SU-DHL-6 (cell line): ENCODE measurements at regions not wholly inside any gene's neighbourhood (a gene's known extent, or its start where the extent isn't known, plus 50 kb on each side); places are given as distances from the start of the nearest gene placed in this dataset.

Experiments
- H2AFZ ChIP-seq: fragments of 200-600 bp; sonication (generic); 2 replicates; pipeline ENCODE4 v1.6.1; 2014; ENCODE audit warnings: low read depth, mild to moderate bottlenecking, moderate library complexity, mixed read lengths, antibody characterized with exemption, low read length; ENCODE audit not compliant: severe bottlenecking
- H3F3A ChIP-seq: fragments of 200-600 bp; shearing (Covaris generic); 2 replicates; pipeline ENCODE4 v1.6.0; 2016; ENCODE audit warnings: antibody characterized with exemption, mild to moderate bottlenecking; ENCODE audit not compliant: insufficient read depth
- H3K27ac ChIP-seq: fragments of 200-600 bp; sonication (generic); 2 replicates; pipeline ENCODE4 v1.5.1; 2016; ENCODE audit warnings: low read depth, mild to moderate bottlenecking, low read length, moderate library complexity, mixed read lengths
- H3K27me3 ChIP-seq: fragments of 200-600 bp; sonication (generic), shearing (Covaris generic); 2 replicates; pipeline ENCODE4 v1.6.0; 2014; ENCODE audit warnings: mild to moderate bottlenecking, low read length
- H3K36me3 ChIP-seq: fragments of 200-600 bp; sonication (generic); 2 replicates; pipeline ENCODE4 v1.6.1; 2014; ENCODE audit warnings: mild to moderate bottlenecking, low read length, mixed read lengths
- H3K4me2 ChIP-seq: fragments of 300-600, 200-600 bp; shearing (Covaris generic), sonication (generic); 2 replicates; pipeline ENCODE4 v1.6.0; 2014; ENCODE audit warnings: low read length, low read depth, mild to moderate bottlenecking; ENCODE audit not compliant: poor library complexity, severe bottlenecking
- H3K4me3 ChIP-seq: fragments of 200-600 bp; sonication (generic); 2 replicates; pipeline ENCODE4 v1.5.1; 2014; ENCODE audit warnings: antibody characterized with exemption, low read length, mild to moderate bottlenecking, mixed read lengths; ENCODE audit not compliant: insufficient read depth, poor library complexity, severe bottlenecking
- H3K79me2 ChIP-seq: fragments of 200-600 bp; sonication (generic); 2 replicates; pipeline ENCODE4 v1.6.1; 2014; ENCODE audit warnings: mild to moderate bottlenecking, low read length, moderate library complexity; ENCODE audit not compliant: insufficient read depth
- H3K9ac ChIP-seq: fragments of 200-600 bp; sonication (generic); 2 replicates; pipeline ENCODE4 v1.7.0; 2014; ENCODE audit warnings: mild to moderate bottlenecking, low read length
- H3K9me2 ChIP-seq: fragments of 200-600 bp; sonication (generic); replicated peaks from 2 replicates; pipeline ENCODE4 v1.6.1; 2014; ENCODE audit warnings: low read length; ENCODE audit not compliant: insufficient read depth
- H3K9me3 ChIP-seq: fragments of 200-600 bp; sonication (generic); 2 replicates; pipeline ENCODE4 v1.6.1; 2014; ENCODE audit warnings: low read length, mixed read lengths; ENCODE audit not compliant: insufficient read depth
- H4K20me1 ChIP-seq: fragments of 200-600 bp; sonication (generic); 2 replicates; pipeline ENCODE4 v1.6.1; 2014; ENCODE audit warnings: low read depth, mild to moderate bottlenecking, antibody characterized with exemption, low read length, moderate library complexity, mixed read lengths
- EZH2phosphoT487 ChIP-seq: fragments of 200-600 bp; sonication (generic), shearing (Covaris generic); conservative IDR thresholded peaks from 2 replicates; pipeline ENCODE4 v1.6.1; 2018; ENCODE audit warnings: mild to moderate bottlenecking, antibody characterized with exemption, low read length, moderate library complexity, mixed read lengths
- TF ChIP-seq, protein P1 (sequence below): fragments of 200-600 bp; sonication (generic); IDR thresholded peaks from one replicate; pipeline ENCODE4 v1.5.1; 2017; ENCODE audit warnings: antibody characterized with exemption, mild to moderate bottlenecking, low read length, moderate library complexity; ENCODE audit not compliant: insufficient read depth, poor library complexity, severe bottlenecking

DNA sequence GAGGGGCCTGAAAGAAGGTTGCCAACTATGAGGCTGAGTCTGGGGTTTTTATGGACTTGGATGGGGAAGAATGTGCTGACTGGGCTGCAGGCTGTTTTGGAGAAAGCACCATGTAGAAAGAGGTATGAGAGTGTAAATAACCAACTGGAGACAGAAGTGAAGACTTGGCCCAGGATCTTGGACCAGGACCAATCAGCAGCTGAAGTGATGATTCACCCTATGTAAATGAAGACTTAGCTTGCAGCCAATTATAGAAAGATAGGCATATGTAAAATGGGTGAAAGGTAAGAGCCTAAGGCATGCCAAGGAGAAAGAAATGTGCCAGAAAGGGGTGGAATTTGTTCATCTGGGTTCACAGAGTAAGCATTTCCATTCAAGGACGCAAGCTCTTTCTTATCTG, 856.7 kb upstream of the PRKX start:
- TF ChIP-seq, protein P1, sequence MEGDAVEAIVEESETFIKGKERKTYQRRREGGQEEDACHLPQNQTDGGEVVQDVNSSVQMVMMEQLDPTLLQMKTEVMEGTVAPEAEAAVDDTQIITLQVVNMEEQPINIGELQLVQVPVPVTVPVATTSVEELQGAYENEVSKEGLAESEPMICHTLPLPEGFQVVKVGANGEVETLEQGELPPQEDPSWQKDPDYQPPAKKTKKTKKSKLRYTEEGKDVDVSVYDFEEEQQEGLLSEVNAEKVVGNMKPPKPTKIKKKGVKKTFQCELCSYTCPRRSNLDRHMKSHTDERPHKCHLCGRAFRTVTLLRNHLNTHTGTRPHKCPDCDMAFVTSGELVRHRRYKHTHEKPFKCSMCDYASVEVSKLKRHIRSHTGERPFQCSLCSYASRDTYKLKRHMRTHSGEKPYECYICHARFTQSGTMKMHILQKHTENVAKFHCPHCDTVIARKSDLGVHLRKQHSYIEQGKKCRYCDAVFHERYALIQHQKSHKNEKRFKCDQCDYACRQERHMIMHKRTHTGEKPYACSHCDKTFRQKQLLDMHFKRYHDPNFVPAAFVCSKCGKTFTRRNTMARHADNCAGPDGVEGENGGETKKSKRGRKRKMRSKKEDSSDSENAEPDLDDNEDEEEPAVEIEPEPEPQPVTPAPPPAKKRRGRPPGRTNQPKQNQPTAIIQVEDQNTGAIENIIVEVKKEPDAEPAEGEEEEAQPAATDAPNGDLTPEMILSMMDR, result no peak
- TF ChIP-seq EZH2phosphoT487, result no peak
- Histone ChIP-seq H3K27me3 (no peaks in the 10 kb centered on the region), H4K20me1 (no peaks in the 10 kb centered on the region), H3K4me3 (no peak overlapping the region), H3K36me3 (no peaks in the 10 kb centered on the region), H3K9me3 (no peaks in the 10 kb centered on the region), H3K79me2 (no peaks in the 10 kb centered on the region), H3K27ac (no peak overlapping the region), H3F3A (no peaks in the 10 kb centered on the region), H3K4me2 (no peak overlapping the region), H3K9ac (no peak overlapping the region), H2AFZ (no peak overlapping the region), H3K9me2 (no peaks in the 10 kb centered on the region)

DNA sequence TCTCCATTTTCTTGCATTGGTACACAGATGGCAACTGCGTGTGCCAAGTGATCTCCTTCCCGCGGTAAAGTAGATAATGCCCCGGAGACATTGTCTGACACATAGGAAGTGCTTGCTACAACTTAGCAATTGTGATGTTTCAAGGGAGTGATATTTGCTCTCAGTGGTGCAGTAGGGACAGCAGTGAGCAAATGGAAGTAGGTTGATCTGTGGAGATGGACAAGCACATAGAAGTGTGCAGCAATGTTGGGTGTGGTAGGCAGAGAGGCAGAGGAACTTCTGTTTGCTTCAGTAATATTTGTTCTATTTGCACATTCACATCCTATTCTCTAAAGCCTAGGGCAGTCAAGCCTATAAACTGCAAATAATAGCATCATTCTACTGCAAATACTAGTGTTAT, 846.7 kb upstream of the PRKX start:
- Histone ChIP-seq H3K36me3 (no peaks in the 10 kb centered on the region), H4K20me1 (no peaks in the 10 kb centered on the region), H3K27me3 (no peaks in the 10 kb centered on the region), H3K9me2 (no peaks in the 10 kb centered on the region), H3K9ac (no peak overlapping the region), H3K27ac (no peak overlapping the region), H3F3A (no peaks in the 10 kb centered on the region), H3K9me3 (no peaks in the 10 kb centered on the region), H2AFZ (no peak overlapping the region), H3K4me3 (no peak overlapping the region), H3K4me2 (no peak overlapping the region), H3K79me2 (no peaks in the 10 kb centered on the region)
- TF ChIP-seq EZH2phosphoT487, result no peak
- TF ChIP-seq, protein P1, result no peak

DNA sequence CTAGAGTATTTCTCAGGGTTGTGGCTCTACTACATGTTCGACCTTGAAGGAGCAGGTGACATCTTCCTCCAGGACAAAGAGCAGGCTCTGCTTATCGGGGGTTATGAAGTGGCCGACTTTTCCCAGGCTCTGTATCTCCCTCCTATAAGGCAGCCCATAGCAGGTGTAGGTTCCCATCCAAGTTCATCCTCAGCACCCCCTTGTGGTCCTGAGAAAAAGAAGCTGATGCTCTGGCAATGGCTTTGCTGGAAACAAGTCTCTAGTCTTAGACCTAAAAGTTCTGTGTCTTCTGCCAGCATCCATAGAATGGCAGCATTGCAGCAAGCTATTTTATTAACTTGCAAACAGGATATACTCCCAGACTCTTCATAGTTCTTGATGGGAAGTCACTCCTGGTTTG, 836.6 kb upstream of the PRKX start:
- Histone ChIP-seq H3K79me2 (no peaks in the 10 kb centered on the region), H3K9ac (no peak overlapping the region), H3K27me3 (no peaks in the 10 kb centered on the region)

More for the DNA sequence above, 836.6 kb upstream of the PRKX start:
- no peak for TF ChIP-seq EZH2phosphoT487
- TF ChIP-seq, protein P1, result no peak
- H3K9me3 ChIP-seq, result no peaks in the 10 kb centered on the region
- no peaks in the 10 kb centered on the region for H3F3A ChIP-seq
- no peaks in the 10 kb centered on the region for H3K9me2 ChIP-seq
- no peak overlapping the region for H2AFZ ChIP-seq
- no peaks in the 10 kb centered on the region for H4K20me1 ChIP-seq
- H3K4me3 ChIP-seq, result no peak overlapping the region
- no peak overlapping the region for H3K27ac ChIP-seq
- no peaks in the 10 kb centered on the region for H3K36me3 ChIP-seq
- H3K4me2 ChIP-seq, result no peak overlapping the region
